Non-pigmented ciliary epithelial cell (primary cell): ENCODE measurements at regions not wholly inside any gene's neighbourhood (a gene's known extent, or its start where the extent isn't known, plus 50 kb on each side); places are given as distances from the start of the nearest gene placed in this dataset.
A peak's percentile ranks its signal among the peaks of the same experiment; 100 is the strongest.
"Not testable (repeated sequence)": the region's sequence is repeated elsewhere in the genome, so short reads cannot be mapped to it uniquely, and the experiment has no call there.

ENCODE experiments used
- DNase-seq: peaks from one replicate; pipeline ENCODE4 v3.0.0-alpha.2; 2010; ENCODE audit warnings: low read depth

- DNase-seq, result no peak
Measured at GRCh38 chr1:182159443-182159842, 97.9 kb upstream of the ZNF648 start.

- DNase-seq, result no peak
Measured at GRCh38 chr1:182157187-182157586, 95.7 kb upstream of the ZNF648 start.

- not testable (repeated sequence) for DNase-seq
Measured at GRCh38 chr1:182154425-182154824, 92.9 kb upstream of the ZNF648 start.

GRCh38 chr1:182149411-182149965 lies 88.0 kb upstream of the ZNF648 start:
- peak; percentile 51 for DNase-seq

GRCh38 chr1:182147951-182148350 lies 86.4 kb upstream of the ZNF648 start:
- DNase-seq, result no peak

- no peak for DNase-seq
Measured at GRCh38 chr1:182147136-182147820, 85.8 kb upstream of the ZNF648 start.

- no peak for DNase-seq
Measured at GRCh38 chr1:182146286-182146685, 84.8 kb upstream of the ZNF648 start.

- DNase-seq, result no peak
Measured at GRCh38 chr1:182145441-182145840, 83.9 kb upstream of the ZNF648 start.

- DNase-seq, result no peak
Measured at GRCh38 chr1:182144646-182145030, 83.1 kb upstream of the ZNF648 start.

- no peak for DNase-seq
Measured at GRCh38 chr1:182143825-182144645, 82.5 kb upstream of the ZNF648 start.

- no peak for DNase-seq
Measured at GRCh38 chr1:182143154-182143657, 81.7 kb upstream of the ZNF648 start.

- DNase-seq, result no peak
Measured at GRCh38 chr1:182142621-182143020, 81.1 kb upstream of the ZNF648 start.

- no peak for DNase-seq
Measured at GRCh38 chr1:182141040-182141439, 79.5 kb upstream of the ZNF648 start.

- DNase-seq, result no peak
Measured at GRCh38 chr1:182139496-182139895, 78.0 kb upstream of the ZNF648 start.

GRCh38 chr1:182137546-182137945 lies 76.0 kb upstream of the ZNF648 start:
- DNase-seq, result no peak

GRCh38 chr1:182135946-182136345 lies 74.4 kb upstream of the ZNF648 start:
- no peak for DNase-seq

- DNase-seq, result no peak
Measured at GRCh38 chr1:182134257-182134656, 72.7 kb upstream of the ZNF648 start.

- DNase-seq, result no peak
Measured at GRCh38 chr1:182133181-182133580, 71.7 kb upstream of the ZNF648 start.

GRCh38 chr1:182129398-182129797 lies 67.9 kb upstream of the ZNF648 start:
- no peak for DNase-seq

GRCh38 chr1:182128502-182128901 lies 67.0 kb upstream of the ZNF648 start:
- no peak for DNase-seq

GRCh38 chr1:182127656-182128055 lies 66.1 kb upstream of the ZNF648 start:
- DNase-seq, result no peak

GRCh38 chr1:182126272-182126800 lies 64.8 kb upstream of the ZNF648 start:
- DNase-seq, result no peak

GRCh38 chr1:182122913-182123260 lies 61.4 kb upstream of the ZNF648 start:
- DNase-seq, result no peak
